GM21526 (cell line): ENCODE measurements at regions not wholly inside any gene's neighbourhood (a gene's known extent, or its start where the extent isn't known, plus 50 kb on each side); places are given as distances from the start of the nearest gene placed in this dataset.
"Not testable (repeated sequence)": the region's sequence is repeated elsewhere in the genome, so short reads cannot be mapped to it uniquely, and the experiment has no call there.

Source experiments
- ATAC-seq: cut with Tn5 transposase; IDR thresholded peaks from one replicate; pipeline ENCODE4 v1.9.1; 2021; ENCODE audit warnings: moderate library complexity; ENCODE audit not compliant: unreplicated experiment, low FRiP score

GRCh38 chr13:44680746-44681355 lies 104.7 kb upstream of the TSC22D1 start:
- no peak for ATAC-seq

DNA sequence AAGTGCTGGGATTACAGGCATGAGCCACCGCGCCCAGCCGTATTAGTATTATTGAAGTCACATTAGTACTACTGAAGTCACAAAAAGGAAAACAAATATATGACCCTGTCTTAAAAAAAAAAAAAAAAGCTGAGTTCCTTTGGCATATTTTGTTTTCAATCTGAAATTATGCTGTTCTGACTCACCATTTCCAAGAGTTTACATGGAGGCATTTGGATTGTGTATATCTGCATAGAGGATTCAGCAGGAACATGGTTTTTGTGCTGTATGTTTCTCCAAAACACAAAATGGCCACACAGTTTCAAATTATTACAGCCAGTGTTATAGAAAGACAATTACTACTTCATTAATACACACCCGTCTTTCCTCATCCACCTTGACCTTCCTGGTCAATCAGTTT lies 103.5 kb upstream of the TSC22D1 start:
- no peak for ATAC-seq

DNA sequence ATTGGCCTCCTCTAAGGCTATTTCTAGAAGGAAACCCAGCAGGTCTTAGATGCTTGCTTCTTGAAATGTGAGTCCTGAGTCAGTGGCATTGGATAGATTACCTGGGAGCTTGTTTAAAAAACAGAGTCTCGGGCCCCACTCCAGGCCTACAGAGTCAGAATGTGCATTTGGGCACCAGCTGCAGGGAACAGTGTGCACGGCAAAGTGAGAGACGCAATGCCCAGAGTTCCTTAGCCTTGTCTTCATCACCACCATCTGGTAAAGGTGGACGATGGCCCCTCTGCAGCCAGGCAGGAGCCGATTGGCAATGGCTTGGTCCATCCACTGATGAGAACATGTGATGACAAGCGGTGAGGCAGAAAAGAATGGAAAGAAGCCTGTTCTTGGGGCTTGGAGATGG lies 102.1 kb upstream of the TSC22D1 start:
- no peak for ATAC-seq

DNA sequence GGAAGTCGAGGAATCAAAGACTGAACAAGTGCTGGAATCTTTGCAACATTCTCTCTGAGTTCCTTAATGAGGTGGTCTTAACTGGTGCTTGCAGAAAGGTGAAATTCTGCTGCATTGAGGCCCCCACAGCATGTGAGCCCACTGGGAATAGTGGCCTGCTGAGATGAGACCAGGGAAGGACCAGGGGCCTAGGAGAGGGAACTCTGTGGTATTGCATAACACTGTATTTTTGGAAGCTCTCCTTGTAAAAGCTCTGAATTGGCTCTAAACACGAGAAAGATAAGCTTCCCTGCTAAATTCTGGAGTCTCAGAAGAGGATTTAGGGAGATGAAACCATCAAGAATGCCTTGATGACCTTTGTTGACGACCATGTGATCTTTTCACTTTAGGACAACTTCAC lies 100.4 kb upstream of the TSC22D1 start:
- no peak for ATAC-seq

DNA sequence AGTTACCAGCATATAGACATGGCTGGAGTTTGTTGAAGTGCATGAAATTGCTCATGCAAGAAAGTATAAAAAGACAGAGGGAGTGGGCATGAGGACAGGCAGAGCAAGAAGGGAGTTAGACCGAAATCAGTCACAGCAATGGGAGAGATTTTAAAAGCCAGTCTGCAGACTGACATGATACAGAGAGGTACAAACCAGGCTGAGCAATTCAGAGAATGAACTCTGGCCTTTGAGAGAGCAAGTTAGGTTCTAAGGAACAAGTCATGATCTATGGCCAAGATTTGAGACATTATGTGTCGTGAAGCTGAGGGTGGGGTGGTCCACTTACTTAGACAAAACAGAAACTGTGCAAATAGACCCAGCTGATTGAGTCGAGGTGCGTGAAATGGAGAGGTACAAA lies 93.4 kb upstream of the TSC22D1 start:
- no peak for ATAC-seq

DNA sequence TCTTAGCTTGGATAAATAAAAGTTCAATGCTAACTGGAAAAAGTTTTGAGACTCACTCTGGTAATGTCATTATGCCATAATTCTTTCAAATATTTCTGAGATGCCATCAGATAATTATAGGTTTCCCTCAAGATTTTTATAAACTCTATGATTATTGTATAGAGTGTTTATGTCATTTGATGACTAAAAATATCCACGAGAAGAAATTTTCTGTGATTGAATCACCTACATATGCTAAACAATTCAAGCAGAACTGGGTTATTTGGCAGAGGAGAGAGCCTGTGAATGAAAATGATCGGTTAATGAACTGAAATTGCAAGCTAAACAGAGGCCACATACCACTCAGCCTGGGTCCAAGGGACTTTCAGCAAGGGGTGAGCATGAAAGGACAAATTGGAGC lies 92.6 kb upstream of the TSC22D1 start:
- ATAC-seq = no peak

GRCh38 chr13:44667943-44668342 lies 91.8 kb upstream of the TSC22D1 start:
- no peak for ATAC-seq

- ATAC-seq = not testable (repeated sequence)
Observed at GRCh38 chr13:44666538-44666937, 90.4 kb upstream of the TSC22D1 start.

DNA sequence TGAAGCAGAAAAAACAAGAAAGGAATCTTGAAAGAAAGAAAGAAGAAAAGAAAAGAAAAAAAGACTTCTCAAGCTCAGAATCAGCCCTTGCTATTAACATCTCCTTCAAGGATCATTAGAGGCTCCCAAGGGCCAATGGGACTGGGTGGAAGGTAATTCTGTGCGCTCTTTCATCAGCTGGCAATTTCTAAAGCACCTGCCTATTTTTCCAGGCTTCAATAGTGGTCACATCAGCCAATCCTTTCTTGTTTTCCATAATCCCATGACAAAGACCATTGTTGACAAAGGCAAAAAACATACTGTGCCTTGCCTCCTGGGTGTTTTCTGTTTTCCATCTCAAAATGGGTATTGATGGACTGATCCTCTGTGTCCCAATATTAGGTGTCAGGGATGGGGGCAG lies 88.2 kb upstream of the TSC22D1 start:
- no peak for ATAC-seq

DNA sequence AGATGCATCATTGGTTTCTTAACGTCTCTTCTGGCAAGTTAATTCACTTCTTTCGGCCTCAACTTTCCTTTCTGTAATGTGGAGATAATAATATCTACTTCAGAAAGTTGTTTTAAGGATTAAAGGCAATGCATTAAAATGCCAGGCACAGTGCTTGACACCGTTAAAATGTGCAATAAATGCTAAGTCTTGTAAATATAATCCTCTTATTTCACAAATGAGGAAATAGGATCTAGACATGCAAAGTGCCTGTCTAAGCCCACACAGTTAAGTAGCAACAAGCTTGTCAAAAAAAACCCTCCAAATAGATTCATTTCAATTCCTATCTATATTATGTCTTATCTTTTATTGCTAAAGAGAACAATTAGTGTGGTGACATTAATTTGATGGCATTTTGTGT lies 86.4 kb upstream of the TSC22D1 start:
- no peak for ATAC-seq

DNA sequence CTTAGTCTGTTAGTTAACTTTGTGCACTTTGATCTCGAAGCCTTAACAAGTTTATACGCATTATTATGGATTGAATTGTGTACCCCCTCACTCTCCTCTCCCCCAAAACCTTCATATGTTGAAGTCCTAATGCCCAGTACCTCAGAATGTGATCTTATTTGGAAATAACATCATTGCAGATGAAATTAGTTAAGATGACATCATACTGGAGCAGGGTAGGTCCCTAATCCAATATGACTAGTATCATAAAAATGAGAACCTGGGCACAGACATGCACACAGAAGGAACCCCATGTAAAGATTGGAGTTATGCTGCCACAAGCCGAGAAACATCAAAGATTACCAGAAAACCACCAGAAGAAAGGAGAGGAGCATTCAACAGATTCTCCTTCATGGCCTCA lies 85.8 kb upstream of the TSC22D1 start:
- no peak for ATAC-seq

- ATAC-seq = no peak
Observed at GRCh38 chr13:44660050-44660449, 83.9 kb upstream of the TSC22D1 start.

DNA sequence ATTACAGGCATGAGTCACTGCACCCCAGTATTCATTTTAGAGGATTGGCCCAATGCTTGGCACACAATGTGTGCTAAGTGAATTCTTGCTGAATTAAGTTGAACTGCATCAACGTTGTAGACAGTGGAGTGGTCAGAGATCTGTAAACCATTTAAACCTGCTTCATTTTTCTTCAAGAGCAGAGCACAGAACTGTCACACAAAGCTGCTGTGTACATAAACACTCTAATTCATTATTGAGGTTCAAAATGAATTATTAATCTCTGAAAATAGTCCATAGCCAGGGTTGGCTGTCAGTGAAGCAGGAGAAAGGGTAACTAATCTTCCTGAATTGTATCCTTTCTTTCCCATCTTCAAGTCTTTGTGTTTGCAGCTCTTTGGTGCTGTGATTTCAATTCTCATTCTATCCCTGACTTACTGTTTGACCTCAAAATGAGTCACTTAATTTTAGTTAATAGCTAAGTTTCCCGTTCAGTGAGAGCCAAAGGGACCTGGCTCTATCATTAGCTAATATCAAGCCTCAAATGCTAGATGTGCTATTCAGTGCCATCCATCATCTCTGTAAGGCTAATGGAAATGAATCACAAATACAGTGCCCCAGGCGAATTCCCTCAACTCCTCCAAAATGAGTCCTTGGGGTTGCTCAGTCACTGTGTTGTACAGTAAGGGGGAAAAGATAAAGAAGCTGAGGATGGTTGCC lies 77.0 kb upstream of the TSC22D1 start:
- no peak for ATAC-seq

DNA sequence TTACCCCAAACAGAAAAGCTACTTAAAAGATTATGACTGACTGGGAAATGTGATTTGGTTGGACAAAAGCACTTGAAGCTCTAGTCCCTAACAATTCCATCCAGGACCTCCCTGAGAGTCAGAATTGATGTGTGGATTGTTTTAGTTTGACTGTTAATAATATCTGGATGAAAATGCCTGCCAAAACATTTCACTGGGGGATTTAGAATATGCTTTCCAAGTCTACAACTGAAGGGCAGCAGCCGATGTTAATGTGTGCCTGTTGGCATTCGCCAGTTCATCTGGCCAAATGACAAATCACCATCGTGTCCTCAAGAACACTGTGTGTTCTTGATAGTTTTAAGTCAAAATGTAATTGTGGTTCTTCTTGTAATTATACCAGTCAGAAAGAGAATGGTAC lies 76.0 kb upstream of the TSC22D1 start:
- no peak for ATAC-seq

DNA sequence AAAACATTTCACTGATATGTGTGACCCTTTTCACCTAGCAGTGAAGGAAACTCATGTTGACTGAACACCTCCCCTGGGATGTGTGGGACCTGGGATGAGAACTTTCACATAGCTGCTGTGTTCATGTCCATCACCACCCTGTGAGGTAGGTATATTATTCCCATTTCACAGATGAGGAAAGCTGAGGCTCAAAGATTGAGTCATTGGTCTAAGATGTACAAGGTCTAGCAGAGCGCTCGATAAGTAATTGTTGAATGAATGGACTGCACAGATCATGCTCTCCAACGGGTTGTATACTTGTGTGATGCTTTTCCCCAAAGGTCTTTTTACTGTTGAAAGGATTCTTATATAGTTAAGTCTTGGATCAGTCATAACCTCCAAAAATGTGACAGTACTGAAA lies 75.6 kb upstream of the TSC22D1 start:
- ATAC-seq = no peak

GRCh38 chr13:44651209-44651608 lies 75.1 kb upstream of the TSC22D1 start:
- ATAC-seq = no peak

- ATAC-seq = no peak
Observed at GRCh38 chr13:44649834-44650233, 73.7 kb upstream of the TSC22D1 start.

GRCh38 chr13:44649104-44649428 lies 72.9 kb upstream of the TSC22D1 start:
- no peak for ATAC-seq

DNA sequence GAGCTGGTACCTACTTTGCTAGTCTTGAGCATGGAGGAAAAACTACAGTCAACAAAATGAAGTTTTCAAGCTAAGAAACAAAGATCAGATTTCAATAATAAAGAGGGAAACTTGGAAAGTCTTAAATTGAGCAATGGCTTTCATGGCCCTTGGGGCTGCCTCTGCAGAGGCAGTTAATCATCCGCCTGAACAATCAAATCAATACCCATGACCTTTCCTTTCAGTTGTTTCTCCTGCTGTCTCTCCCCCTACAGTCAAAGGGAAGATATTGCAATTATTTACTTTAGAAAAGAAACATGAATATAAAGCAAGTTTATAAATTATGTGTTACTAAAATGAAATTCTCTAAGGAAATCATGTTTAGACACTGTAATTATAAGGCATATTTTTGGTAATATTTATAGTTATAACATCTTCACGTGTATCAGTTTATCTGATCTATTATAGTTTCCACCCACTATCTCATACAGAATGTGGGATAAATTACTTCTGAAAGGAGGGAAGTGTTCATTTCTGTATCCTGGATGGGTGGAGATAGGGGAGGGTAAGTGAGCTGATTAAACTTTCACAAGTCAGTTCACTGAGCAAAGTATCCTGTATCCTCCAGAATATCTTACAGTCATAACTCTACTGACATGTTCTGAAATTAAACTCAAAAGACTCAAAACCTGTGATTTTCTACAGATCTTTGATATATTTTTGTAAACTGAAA lies 72.4 kb upstream of the TSC22D1 start:
- ATAC-seq = no peak

DNA sequence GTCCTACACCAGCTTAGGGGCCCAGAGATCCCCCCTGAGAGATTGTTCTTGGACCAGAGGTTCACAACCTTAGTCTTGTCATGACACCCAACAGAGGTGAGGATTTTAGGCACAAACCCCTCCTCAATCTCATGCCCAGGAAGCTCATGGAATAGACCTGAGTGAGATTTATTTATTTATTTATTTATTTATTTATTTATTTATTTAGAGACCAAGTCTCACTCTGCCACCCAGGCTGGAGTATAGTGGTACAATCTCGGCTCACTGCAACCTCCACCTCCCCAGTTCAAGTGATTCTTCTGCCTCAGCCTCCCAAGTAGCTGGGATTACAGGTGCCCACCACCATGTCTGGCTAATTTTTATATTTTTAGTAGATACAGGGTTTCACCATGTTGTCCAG lies 71.4 kb upstream of the TSC22D1 start:
- not testable (repeated sequence) for ATAC-seq

DNA sequence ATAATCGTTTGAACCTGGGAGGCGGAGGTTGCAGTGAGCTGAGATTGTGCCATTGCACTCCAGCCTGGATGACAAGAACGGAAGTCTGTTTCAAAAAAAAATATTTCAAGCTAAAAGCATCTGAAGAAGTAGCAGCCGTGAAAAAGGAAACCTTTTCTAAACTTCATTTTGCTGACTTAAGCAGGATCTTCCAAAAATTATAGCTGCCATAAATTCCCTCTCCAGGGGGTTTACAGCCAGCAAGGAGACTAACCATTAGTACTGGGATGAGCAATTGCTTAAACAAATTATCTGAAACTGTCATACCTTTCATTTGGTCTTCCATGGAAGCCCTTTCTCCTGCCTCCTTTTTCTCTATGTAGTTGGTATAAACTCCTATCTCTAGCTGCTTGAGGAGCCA lies 69.9 kb upstream of the TSC22D1 start:
- ATAC-seq = no peak

- no peak for ATAC-seq
Observed at GRCh38 chr13:44643256-44643655, 67.1 kb upstream of the TSC22D1 start.
